ENCODE measurements at regions not wholly inside any gene's neighbourhood (a gene's known extent, or its start where the extent isn't known, plus 50 kb on each side); places are given as distances from the start of the nearest gene placed in this dataset.

- no peak for ATAC-seq (ENCODE audit: insufficient read depth, low read depth)
- TF ChIP-seq CTCF (IDR thresholded peaks at IDR 0.05; ENCODE audit: borderline replicate concordance, extremely low read depth, low read length, poor library complexity, severe bottlenecking), result no peak
- TF ChIP-seq EZH2 (IDR thresholded peaks at IDR 0.05; ENCODE audit: borderline replicate concordance, low read depth, low read length, severe bottlenecking), result no peak
- Histone ChIP-seq H3K4me2 (ENCODE audit: insufficient read depth, low read length) (no peak overlapping the region), H4K20me1 (ENCODE audit: insufficient read depth, low read length) (no peaks in the 10 kb centered on the region), H3K27ac (ENCODE audit: low read length) (no peak overlapping the region), H3K4me1 (ENCODE audit: insufficient read depth, low read length) (no peaks in the 10 kb centered on the region), H3K9me3 (ENCODE audit: insufficient read depth, low read length, severe bottlenecking) (no peaks in the 10 kb centered on the region), H3K9ac (ENCODE audit: low read depth, low read length) (no peak overlapping the region), H2AFZ (ENCODE audit: low read depth, low read length) (no peak overlapping the region), H3K36me3 (ENCODE audit: insufficient read depth, low read length) (no peaks in the 10 kb centered on the region), H3K4me3 (ENCODE audit: low read depth in 1 of 2, low read length in 2 of 2) (no peak overlapping the region), H3K27me3 (ENCODE audit: insufficient read depth, low read length, poor library complexity) (no peaks in the 10 kb centered on the region), H3K79me2 (ENCODE audit: insufficient read depth, low read length) (no peaks in the 10 kb centered on the region)
- DNase-seq, result no peak
These were observed 411.4 kb downstream of the PIK3R1 start for GRCh38 chr5:68627001-68627400.

GRCh38 chr5:68628082-68628814 lies 412.7 kb downstream of the PIK3R1 start:
- Histone ChIP-seq H3K9ac (ENCODE audit: low read depth, low read length) (no peak overlapping the region), H3K27ac (ENCODE audit: low read length) (no peak overlapping the region), H3K4me1 (ENCODE audit: insufficient read depth, low read length) (no peaks in the 10 kb centered on the region), H2AFZ (ENCODE audit: low read depth, low read length) (no peak overlapping the region), H3K36me3 (ENCODE audit: insufficient read depth, low read length) (no peaks in the 10 kb centered on the region), H3K9me3 (ENCODE audit: insufficient read depth, low read length, severe bottlenecking) (no peaks in the 10 kb centered on the region), H3K4me2 (ENCODE audit: insufficient read depth, low read length) (no peak overlapping the region), H3K27me3 (ENCODE audit: insufficient read depth, low read length, poor library complexity) (no peaks in the 10 kb centered on the region), H4K20me1 (ENCODE audit: insufficient read depth, low read length) (no peaks in the 10 kb centered on the region), H3K4me3 (ENCODE audit: low read depth in 1 of 2, low read length in 2 of 2) (no peak overlapping the region), H3K79me2 (ENCODE audit: insufficient read depth, low read length) (no peaks in the 10 kb centered on the region)
- no peak for TF ChIP-seq CTCF (IDR thresholded peaks at IDR 0.05; ENCODE audit: borderline replicate concordance, extremely low read depth, low read length, poor library complexity, severe bottlenecking)
- no peak for TF ChIP-seq EZH2 (IDR thresholded peaks at IDR 0.05; ENCODE audit: borderline replicate concordance, low read depth, low read length, severe bottlenecking)
- no peak for ATAC-seq (ENCODE audit: insufficient read depth, low read depth)
- DNase-seq, result no peak

- Histone ChIP-seq H3K36me3 (ENCODE audit: insufficient read depth, low read length) (no peaks in the 10 kb centered on the region), H3K9me3 (ENCODE audit: insufficient read depth, low read length, severe bottlenecking) (no peaks in the 10 kb centered on the region), H3K27me3 (ENCODE audit: insufficient read depth, low read length, poor library complexity) (no peaks in the 10 kb centered on the region), H2AFZ (ENCODE audit: low read depth, low read length) (no peak overlapping the region), H3K79me2 (ENCODE audit: insufficient read depth, low read length) (no peaks in the 10 kb centered on the region), H3K4me3 (ENCODE audit: low read depth in 1 of 2, low read length in 2 of 2) (no peak overlapping the region), H4K20me1 (ENCODE audit: insufficient read depth, low read length) (no peaks in the 10 kb centered on the region), H3K4me1 (ENCODE audit: insufficient read depth, low read length) (no peaks in the 10 kb centered on the region), H3K9ac (ENCODE audit: low read depth, low read length) (no peak overlapping the region), H3K27ac (ENCODE audit: low read length) (no peak overlapping the region), H3K4me2 (ENCODE audit: insufficient read depth, low read length) (no peak overlapping the region)
- TF ChIP-seq EZH2 (IDR thresholded peaks at IDR 0.05; ENCODE audit: borderline replicate concordance, low read depth, low read length, severe bottlenecking) (no peak), CTCF (IDR thresholded peaks at IDR 0.05; ENCODE audit: borderline replicate concordance, extremely low read depth, low read length, poor library complexity, severe bottlenecking) (no peak)
- no peak for ATAC-seq (ENCODE audit: insufficient read depth, low read depth)
- no peak for DNase-seq
These were observed 414.8 kb downstream of the PIK3R1 start for GRCh38 chr5:68630354-68630753.

Data from DND-41 (cell line).